Neutrophil (primary cell): ENCODE measurements at regions not wholly inside any gene's neighbourhood (a gene's known extent, or its start where the extent isn't known, plus 50 kb on each side); places are given as distances from the start of the nearest gene placed in this dataset.

Experiments used
- H3K27ac ChIP-seq: fragments of 200-600 bp; sonication (generic); 2 replicates; pipeline ENCODE4 v1.5.1; 2016; ENCODE audit warnings: mild to moderate bottlenecking, moderate library complexity
- H3K27me3 ChIP-seq: fragments of 200-600 bp; sonication (generic); 2 replicates; pipeline ENCODE4 v1.6.0; 2016; ENCODE audit warnings: mild to moderate bottlenecking
- H3K36me3 ChIP-seq: fragments of 200-600 bp; sonication (generic); 2 replicates; pipeline ENCODE4 v1.5.1; 2017
- H3K4me1 ChIP-seq, 2 experiments: fragments of 200-600 bp in 1 of 2; sonication (generic) in 1 of 2; 1 replicate in 1 of 2; 2 replicates in 1 of 2; pipeline versions ENCODE4 v1.5.1 to v1.6.1; 2013 to 2016; ENCODE audit warnings: low read depth in 1 of 2, low read length in 1 of 2, mild to moderate bottlenecking in 1 of 2, moderate library complexity in 1 of 2; ENCODE audit not compliant: control insufficient read depth in 1 of 2, insufficient read depth in 1 of 2
- H3K4me3 ChIP-seq, 2 experiments: fragments of 200-600 bp in 1 of 2; sonication (generic) in 1 of 2; 1 replicate in 1 of 2; 2 replicates in 1 of 2; pipeline ENCODE4 v1.5.1; 2013 to 2016; ENCODE audit warnings: low read depth in 1 of 2, low read length in 1 of 2, mild to moderate bottlenecking in 1 of 2, moderate library complexity in 1 of 2
- H3K9me3 ChIP-seq: fragments of 200-600 bp; sonication (generic); 2 replicates; pipeline ENCODE4 v1.5.1; 2016
- TF ChIP-seq, protein P1 (sequence below): fragments of 200-600 bp; sonication (generic); IDR thresholded peaks from 2 replicates; pipeline ENCODE4 v1.5.1; 2016; ENCODE audit warnings: antibody characterized with exemption

DNA sequence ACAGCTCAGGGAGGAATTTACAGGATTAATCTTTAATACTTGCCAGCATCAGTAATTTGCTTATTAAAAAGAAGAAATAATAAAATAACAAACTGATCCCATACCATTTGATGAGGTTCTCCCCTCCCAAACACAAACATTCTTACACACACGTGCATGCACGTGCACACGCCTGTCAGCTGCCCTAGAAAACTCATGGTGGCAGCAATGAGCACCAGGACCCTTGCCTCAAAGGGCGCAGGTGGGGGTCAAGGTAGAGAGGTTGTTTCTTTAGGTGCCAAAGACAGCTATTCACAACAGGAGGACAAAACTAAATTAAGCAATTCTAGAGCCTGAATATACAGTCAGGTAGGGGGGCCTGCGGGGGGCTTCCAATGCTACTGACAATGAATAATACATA is 219.3 kb downstream of the BUD13 start:
- Histone ChIP-seq H3K27ac (no peak overlapping the region), H3K4me1 (no peaks in the 10 kb centered on the region), H3K9me3 (no peaks in the 10 kb centered on the region), H3K36me3 (no peaks in the 10 kb centered on the region), H3K4me3 (no peak overlapping the region), H3K27me3 (no peaks in the 10 kb centered on the region)
- TF ChIP-seq, protein P1, sequence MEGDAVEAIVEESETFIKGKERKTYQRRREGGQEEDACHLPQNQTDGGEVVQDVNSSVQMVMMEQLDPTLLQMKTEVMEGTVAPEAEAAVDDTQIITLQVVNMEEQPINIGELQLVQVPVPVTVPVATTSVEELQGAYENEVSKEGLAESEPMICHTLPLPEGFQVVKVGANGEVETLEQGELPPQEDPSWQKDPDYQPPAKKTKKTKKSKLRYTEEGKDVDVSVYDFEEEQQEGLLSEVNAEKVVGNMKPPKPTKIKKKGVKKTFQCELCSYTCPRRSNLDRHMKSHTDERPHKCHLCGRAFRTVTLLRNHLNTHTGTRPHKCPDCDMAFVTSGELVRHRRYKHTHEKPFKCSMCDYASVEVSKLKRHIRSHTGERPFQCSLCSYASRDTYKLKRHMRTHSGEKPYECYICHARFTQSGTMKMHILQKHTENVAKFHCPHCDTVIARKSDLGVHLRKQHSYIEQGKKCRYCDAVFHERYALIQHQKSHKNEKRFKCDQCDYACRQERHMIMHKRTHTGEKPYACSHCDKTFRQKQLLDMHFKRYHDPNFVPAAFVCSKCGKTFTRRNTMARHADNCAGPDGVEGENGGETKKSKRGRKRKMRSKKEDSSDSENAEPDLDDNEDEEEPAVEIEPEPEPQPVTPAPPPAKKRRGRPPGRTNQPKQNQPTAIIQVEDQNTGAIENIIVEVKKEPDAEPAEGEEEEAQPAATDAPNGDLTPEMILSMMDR: no peak

GRCh38 chr11:116551576-116551975 is 221.2 kb downstream of the BUD13 start:
- Histone ChIP-seq H3K27me3 (no peaks in the 10 kb centered on the region), H3K4me3 (no peak overlapping the region), H3K4me1 (no peaks in the 10 kb centered on the region), H3K36me3 (no peaks in the 10 kb centered on the region), H3K27ac (no peak overlapping the region), H3K9me3 (no peaks in the 10 kb centered on the region)
- TF ChIP-seq, protein P1: no peak

- Histone ChIP-seq H3K4me1 (no peaks in the 10 kb centered on the region), H3K27me3 (no peaks in the 10 kb centered on the region), H3K4me3 (no peak overlapping the region), H3K27ac (no peak overlapping the region), H3K9me3 (no peaks in the 10 kb centered on the region), H3K36me3 (no peaks in the 10 kb centered on the region)
- TF ChIP-seq, protein P1: no peak
Measured at GRCh38 chr11:116548256-116548655, 224.5 kb downstream of the BUD13 start.

DNA sequence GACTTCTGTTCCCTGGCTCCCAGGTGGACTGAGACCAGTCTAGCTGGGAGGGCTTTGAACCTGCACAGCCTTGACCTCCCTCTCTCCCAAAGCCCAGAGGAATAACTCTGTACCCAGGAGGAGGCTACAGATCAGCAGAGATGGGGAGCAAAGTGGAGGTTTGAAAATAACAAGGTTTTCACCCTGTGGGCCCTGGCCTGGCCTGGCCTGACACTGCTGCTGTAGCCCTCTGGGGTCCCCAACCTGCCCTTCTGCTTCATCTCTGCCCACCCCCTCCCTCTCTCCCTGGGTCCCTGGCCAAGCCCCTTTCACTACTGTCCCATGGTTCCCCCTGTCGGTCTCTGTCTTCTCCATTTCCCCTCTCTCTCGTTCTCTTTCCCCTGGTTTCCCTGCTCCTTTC is 225.2 kb downstream of the BUD13 start:
- H3K4me3 ChIP-seq: no peak overlapping the region
- H3K36me3 ChIP-seq: no peaks in the 10 kb centered on the region
- H3K27ac ChIP-seq: no peak overlapping the region
- no peaks in the 10 kb centered on the region for H3K27me3 ChIP-seq
- no peaks in the 10 kb centered on the region for H3K9me3 ChIP-seq
- H3K4me1 ChIP-seq: no peaks in the 10 kb centered on the region
- TF ChIP-seq, protein P1: no peak

DNA sequence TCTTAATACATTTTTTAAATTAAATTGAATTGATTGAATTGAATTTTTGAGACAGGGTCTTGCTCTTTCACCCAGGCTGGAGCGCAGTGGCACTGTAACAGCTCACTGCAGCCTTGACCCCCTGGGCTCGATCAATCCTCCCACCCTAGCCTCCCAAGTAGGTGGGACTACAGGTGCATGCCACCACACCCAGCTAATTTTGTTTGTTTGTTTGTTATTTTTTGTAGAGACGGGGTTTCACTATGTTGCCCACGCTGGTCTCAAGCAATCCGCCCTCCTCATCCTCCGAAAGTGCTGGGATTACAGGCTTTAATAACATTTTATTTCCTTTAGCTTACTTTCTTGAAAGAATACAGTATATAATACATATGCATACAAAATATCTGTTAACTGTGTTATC is 226.9 kb downstream of the BUD13 start:
- no peaks in the 10 kb centered on the region for H3K27me3 ChIP-seq
- TF ChIP-seq, protein P1: no peak

DNA sequence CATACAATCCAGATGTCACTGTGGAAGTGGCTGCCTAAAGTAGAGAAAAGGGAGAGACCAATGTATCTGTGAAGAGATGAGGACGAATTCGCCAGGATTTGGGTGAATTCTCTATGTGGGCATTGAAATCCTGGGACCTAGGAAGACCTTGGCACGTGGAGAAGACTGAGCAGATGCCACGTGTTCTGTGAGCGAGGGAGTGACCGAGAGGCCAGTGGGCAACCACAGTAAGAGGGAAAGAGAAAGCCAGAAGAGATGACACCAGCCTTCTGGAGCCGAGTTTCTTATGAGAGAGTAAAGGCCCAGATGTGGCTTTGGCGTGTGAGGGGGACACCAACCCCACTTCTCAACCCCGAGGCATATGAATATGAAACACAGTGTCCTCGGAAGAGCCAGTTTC is 228.1 kb downstream of the BUD13 start:
- Histone ChIP-seq H3K4me3 (no peak overlapping the region), H3K9me3 (no peaks in the 10 kb centered on the region), H3K4me1 (no peaks in the 10 kb centered on the region), H3K36me3 (no peaks in the 10 kb centered on the region), H3K27ac (no peak overlapping the region), H3K27me3 (no peaks in the 10 kb centered on the region)
- TF ChIP-seq, protein P1: no peak

More for the DNA sequence above, 226.9 kb downstream of the BUD13 start:
- Histone ChIP-seq H3K4me1 (no peaks in the 10 kb centered on the region), H3K4me3 (no peak overlapping the region), H3K27ac (no peak overlapping the region), H3K36me3 (no peaks in the 10 kb centered on the region), H3K9me3 (no peaks in the 10 kb centered on the region)
